BJ (cell line): ENCODE measurements at regions not wholly inside any gene's neighbourhood (a gene's known extent, or its start where the extent isn't known, plus 50 kb on each side); places are given as distances from the start of the nearest gene placed in this dataset.

ENCODE experiments used
- CTCF ChIA-PET: fragments of 350-600 bp; formaldehyde crosslinking; extraction: SDS; loops from one replicate; lab custom pipeline; 2021; ENCODE audit warnings: antibody characterized with exemption, inconsistent platforms; lab: Yijun Ruan, JAX
- POLR2A ChIA-PET: fragments of 300-600 bp; sonication (Branson Sonifier 250); formaldehyde crosslinking; extraction: SDS; loops from one replicate; lab custom pipeline; 2021; ENCODE audit warnings: antibody characterized with exemption; lab: Charles Lee
- DNase-seq: peaks from one replicate; pipeline ENCODE4 v3.0.0-alpha.2; 2011; ENCODE audit warnings: low read depth
- H3K27me3 ChIP-seq: 2 replicates; pipeline ENCODE4 v1.6.0; 2011; ENCODE audit warnings: low read length; ENCODE audit not compliant: control insufficient read depth, insufficient read depth
- H3K36me3 ChIP-seq: 2 replicates; pipeline ENCODE4 v1.5.1; 2011; ENCODE audit warnings: low read length; ENCODE audit not compliant: control insufficient read depth, insufficient read depth
- H3K4me3 ChIP-seq: 2 replicates; pipeline ENCODE4 v1.5.1; 2011; ENCODE audit warnings: low read depth, mild to moderate bottlenecking, control low read depth, low read length
- TF ChIP-seq, protein P1 (sequence below): IDR thresholded peaks from 2 replicates; pipeline ENCODE4 v1.5.1; 2011; ENCODE audit warnings: low read depth, mild to moderate bottlenecking, control low read depth, inconsistent platforms, low read length, moderate library complexity; ENCODE audit not compliant: insufficient read depth

DNA sequence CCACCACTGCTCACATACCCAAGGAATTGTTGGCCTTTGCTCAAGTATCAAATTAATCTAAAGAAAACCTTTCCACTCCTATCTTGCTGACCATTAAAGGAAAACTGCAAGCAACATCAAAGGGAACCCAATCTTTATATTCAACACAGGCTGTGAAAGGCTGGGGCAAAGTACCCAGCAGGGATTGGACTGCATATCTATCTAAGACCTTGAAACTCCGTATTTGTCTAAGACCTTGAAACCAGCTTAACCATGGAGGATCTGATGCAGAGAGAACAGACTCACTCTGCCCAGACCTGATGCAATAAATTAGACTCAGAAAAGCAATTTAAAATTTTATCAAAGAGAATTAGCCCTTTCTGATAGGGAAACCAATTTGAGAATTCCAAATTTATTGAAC is 102.2 kb downstream of the DIO2 start:
- Histone ChIP-seq H3K27me3 (no peaks in the 10 kb centered on the region), H3K36me3 (no peaks in the 10 kb centered on the region), H3K4me3 (no peak overlapping the region)
- ChIA-PET POLR2A (no interaction called here), CTCF (no interaction called here)
- DNase-seq: no peak
- TF ChIP-seq, protein P1, sequence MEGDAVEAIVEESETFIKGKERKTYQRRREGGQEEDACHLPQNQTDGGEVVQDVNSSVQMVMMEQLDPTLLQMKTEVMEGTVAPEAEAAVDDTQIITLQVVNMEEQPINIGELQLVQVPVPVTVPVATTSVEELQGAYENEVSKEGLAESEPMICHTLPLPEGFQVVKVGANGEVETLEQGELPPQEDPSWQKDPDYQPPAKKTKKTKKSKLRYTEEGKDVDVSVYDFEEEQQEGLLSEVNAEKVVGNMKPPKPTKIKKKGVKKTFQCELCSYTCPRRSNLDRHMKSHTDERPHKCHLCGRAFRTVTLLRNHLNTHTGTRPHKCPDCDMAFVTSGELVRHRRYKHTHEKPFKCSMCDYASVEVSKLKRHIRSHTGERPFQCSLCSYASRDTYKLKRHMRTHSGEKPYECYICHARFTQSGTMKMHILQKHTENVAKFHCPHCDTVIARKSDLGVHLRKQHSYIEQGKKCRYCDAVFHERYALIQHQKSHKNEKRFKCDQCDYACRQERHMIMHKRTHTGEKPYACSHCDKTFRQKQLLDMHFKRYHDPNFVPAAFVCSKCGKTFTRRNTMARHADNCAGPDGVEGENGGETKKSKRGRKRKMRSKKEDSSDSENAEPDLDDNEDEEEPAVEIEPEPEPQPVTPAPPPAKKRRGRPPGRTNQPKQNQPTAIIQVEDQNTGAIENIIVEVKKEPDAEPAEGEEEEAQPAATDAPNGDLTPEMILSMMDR: no peak

DNA sequence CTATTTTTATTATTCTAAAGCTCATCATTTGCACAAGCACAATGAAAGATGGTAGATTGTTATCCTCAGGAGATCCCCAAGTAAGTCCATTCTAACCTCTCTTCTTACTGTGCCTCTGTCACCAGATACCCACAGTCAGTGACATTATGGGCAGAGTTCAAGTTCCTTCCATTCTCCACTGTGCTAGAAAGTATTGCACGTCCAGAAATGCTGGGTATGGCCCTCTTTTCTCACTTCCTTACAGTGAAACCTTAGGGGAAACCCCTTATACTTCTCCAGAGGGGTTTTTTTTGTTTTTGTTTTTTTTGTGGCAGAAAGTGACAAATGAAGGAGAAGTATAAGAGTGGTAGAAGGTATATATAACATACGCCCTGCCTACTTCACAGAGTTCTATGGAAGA is 102.9 kb downstream of the DIO2 start:
- DNase-seq: no peak
- ChIA-PET POLR2A (no interaction called here), CTCF (no interaction called here)
- Histone ChIP-seq H3K4me3 (no peak overlapping the region), H3K36me3 (no peaks in the 10 kb centered on the region), H3K27me3 (no peaks in the 10 kb centered on the region)
- TF ChIP-seq, protein P1: no peak

DNA sequence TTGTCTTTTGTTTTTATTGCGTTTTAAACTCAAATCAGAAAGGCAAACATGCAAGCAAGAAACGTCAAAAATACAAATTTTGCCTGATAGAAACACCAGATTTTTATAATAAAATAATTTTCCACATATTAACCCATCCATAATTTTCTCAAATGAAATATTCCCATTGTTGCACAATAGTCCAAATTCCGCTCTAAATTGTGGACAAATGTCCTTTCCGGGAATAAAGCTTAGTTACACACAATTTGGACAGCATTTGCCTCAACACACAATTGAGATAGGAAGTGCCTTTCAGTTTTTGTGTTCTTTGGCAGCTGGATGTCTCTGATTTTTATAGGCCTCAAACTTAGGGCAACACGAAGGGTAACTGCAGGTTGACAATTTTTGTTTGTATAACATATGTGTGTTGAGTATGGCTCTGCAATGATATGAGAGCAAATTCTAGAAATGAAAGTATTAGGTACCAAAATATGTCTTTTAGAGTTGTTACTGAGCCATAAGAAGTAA is 105.8 kb downstream of the DIO2 start:
- H3K36me3 ChIP-seq: no peaks in the 10 kb centered on the region; the same call in 1 of the 2 replicates
- no peak for DNase-seq
- CTCF ChIA-PET: interaction anchor here (0.6 kb wide), 1 partner anchor 86 kb away, joined by 3 read pairs; no protein-coding TSS in a partner anchor
- no peaks in the 10 kb centered on the region for H3K27me3 ChIP-seq
- POLR2A ChIA-PET: no interaction called here
- H3K4me3 ChIP-seq: no peak overlapping the region
- TF ChIP-seq, protein P1: no peak

DNA sequence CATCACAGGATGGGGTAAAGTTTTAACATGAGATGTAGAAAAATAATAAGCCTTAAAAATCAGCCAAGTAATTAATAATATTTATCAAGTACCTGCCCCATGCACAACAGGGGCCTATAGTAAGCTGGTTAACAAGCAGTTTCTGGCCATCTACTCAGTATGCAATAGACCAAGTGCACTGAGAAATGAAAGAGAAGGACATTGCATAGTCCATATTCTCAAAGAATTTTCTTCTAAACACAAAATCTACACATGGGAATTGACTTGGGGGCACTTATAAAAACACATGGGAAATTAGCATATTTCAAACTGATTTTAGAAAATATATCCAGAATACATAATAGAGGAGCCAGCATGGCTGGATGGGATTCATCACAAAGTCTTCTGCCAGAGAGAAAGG is 109.5 kb downstream of the DIO2 start:
- POLR2A ChIA-PET: no interaction called here
- TF ChIP-seq, protein P1: no peak
- CTCF ChIA-PET: no interaction called here
- no peaks in the 10 kb centered on the region for H3K27me3 ChIP-seq
- H3K36me3 ChIP-seq: no peaks in the 10 kb centered on the region; the same call in 1 of the 2 replicates
- H3K4me3 ChIP-seq: no peak overlapping the region
- no peak for DNase-seq

DNA sequence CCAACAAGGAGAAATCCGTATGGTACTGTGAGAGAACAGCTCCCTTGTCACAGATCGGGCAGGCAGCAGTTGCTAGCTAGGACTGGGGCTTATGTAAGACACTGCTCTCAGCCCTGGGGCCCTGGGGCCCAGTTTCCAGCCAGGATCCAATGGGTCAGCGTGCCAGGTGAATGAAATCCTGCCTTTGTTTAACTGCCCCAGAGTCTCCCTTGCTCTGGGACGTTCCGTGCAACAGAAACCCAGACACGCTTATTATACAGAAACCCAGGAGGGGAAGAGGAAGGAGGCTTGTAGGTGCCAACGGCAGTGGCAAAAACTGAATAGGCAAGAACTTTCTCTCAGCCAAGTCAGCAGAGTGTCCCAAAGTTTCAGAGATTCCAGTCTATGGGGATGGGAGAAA is 110.6 kb downstream of the DIO2 start:
- no peaks in the 10 kb centered on the region; the same call in 1 of the 2 replicates for H3K36me3 ChIP-seq
- ChIA-PET POLR2A (no interaction called here), CTCF (no interaction called here)
- no peak for DNase-seq
- TF ChIP-seq, protein P1: no peak
- no peak overlapping the region for H3K4me3 ChIP-seq
- H3K27me3 ChIP-seq: no peaks in the 10 kb centered on the region
